SK-N-SH (cell line): ENCODE measurements at regions not wholly inside any gene's neighbourhood (a gene's known extent, or its start where the extent isn't known, plus 50 kb on each side); places are given as distances from the start of the nearest gene placed in this dataset.

Experiments used
- CTCF ChIA-PET: fragments of 300-600, 350-600 bp; formaldehyde crosslinking; extraction: SDS; loops from one replicate; lab custom pipeline; 2021; lab: Yijun Ruan, JAX
- POLR2A ChIA-PET: fragments of 350-600 bp; sonication (Branson Sonifier 250); formaldehyde crosslinking; extraction: SDS; loops from one replicate; lab custom pipeline; 2020; ENCODE audit warnings: antibody characterized with exemption, inconsistent platforms; lab: Yijun Ruan, JAX
- DNase-seq: peaks from one replicate; pipeline ENCODE4 v3.0.0; 2012
- H2AFZ ChIP-seq: fragments of 200-600 bp; sonication (generic); 2 replicates; pipeline ENCODE4 v1.8.1; 2016; ENCODE audit warnings: antibody characterized with exemption, mild to moderate bottlenecking, low read depth
- H3F3A ChIP-seq: fragments of 200-600 bp; sonication (generic); replicated peaks from 2 replicates; pipeline ENCODE3; 2016; ENCODE audit warnings: antibody characterized with exemption, mild to moderate bottlenecking; ENCODE audit not compliant: insufficient read depth
- H3K27ac ChIP-seq, 2 experiments: fragments of 200-500 bp in 1 of 2; fragments of 200-600 bp in 1 of 2; sonication (Bioruptor generic) in 1 of 2; sonication (generic), shearing (Covaris generic) in 1 of 2; 2 replicates each; pipeline versions ENCODE4 v1.5.1 to v1.6.1; 2014 to 2016; ENCODE audit warnings: low read depth in 2 of 2, inconsistent platforms in 1 of 2, low read length in 1 of 2, mild to moderate bottlenecking in 1 of 2, mixed read lengths in 1 of 2
- H3K27me3 ChIP-seq: fragments of 200-600 bp; sonication (generic), shearing (Covaris generic); 2 replicates; pipeline ENCODE4 v1.6.1; 2016; ENCODE audit warnings: mixed run types; ENCODE audit not compliant: insufficient read depth
- H3K36me3 ChIP-seq, 2 experiments: fragments of 200-500 bp in 1 of 2; fragments of 200-600 bp in 1 of 2; sonication (Bioruptor generic) in 1 of 2; sonication (generic) in 1 of 2; replicated peaks in 1 of 2; 2 replicates each; pipeline versions ENCODE3 to v1.5.1; 2014 to 2016; ENCODE audit warnings: low read length in 1 of 2, mild to moderate bottlenecking in 1 of 2; ENCODE audit not compliant: insufficient read depth in 2 of 2, control insufficient read depth in 1 of 2
- H3K4me1 ChIP-seq, 2 experiments: fragments of 200-500 bp in 1 of 2; fragments of 200-600 bp in 1 of 2; sonication (Bioruptor generic) in 1 of 2; sonication (generic), shearing (Covaris generic) in 1 of 2; 2 replicates each; pipeline versions ENCODE4 v1.5.1 to v1.6.1; 2014 to 2016; ENCODE audit warnings: low read depth in 1 of 2, low read length in 1 of 2, mixed run types in 1 of 2; ENCODE audit not compliant: insufficient read depth in 2 of 2, control insufficient read depth in 1 of 2
- H3K4me2 ChIP-seq: fragments of 200-600 bp; sonication (generic), shearing (Covaris generic); 2 replicates; pipeline ENCODE4 v1.6.1; 2017; ENCODE audit warnings: mixed run types
- H3K4me3 ChIP-seq, 2 experiments: fragments of 200-500 bp in 1 of 2; fragments of 200-600 bp in 1 of 2; sonication (Bioruptor generic) in 1 of 2; sonication (generic), shearing (Covaris generic) in 1 of 2; 2 replicates each; pipeline versions ENCODE4 v1.5.1 to v1.8.1; 2014 to 2016; ENCODE audit warnings: low read depth in 2 of 2, inconsistent platforms in 1 of 2, low read length in 1 of 2, mild to moderate bottlenecking in 1 of 2, mixed read lengths in 1 of 2, moderate library complexity in 1 of 2
- H3K79me2 ChIP-seq: fragments of 200-600 bp; sonication (generic); 2 replicates; pipeline ENCODE4 v1.8.1; 2017; ENCODE audit warnings: mild to moderate bottlenecking; ENCODE audit not compliant: insufficient read depth
- H3K9ac ChIP-seq: fragments of 200-600 bp; sonication (generic); 2 replicates; pipeline ENCODE4 v1.6.1; 2017; ENCODE audit warnings: mixed run types
- H3K9me2 ChIP-seq: fragments of 200-600 bp; sonication (generic); 2 replicates; pipeline ENCODE4 v1.6.1; 2017; ENCODE audit warnings: mixed run types
- H3K9me3 ChIP-seq: fragments of 200-600 bp; sonication (generic); 2 replicates; pipeline ENCODE4 v1.6.1; 2017; ENCODE audit warnings: mixed run types, mild to moderate bottlenecking, moderate library complexity
- H4K20me1 ChIP-seq: fragments of 200-600 bp; sonication (generic); 2 replicates; pipeline ENCODE4 v1.6.1; 2017; ENCODE audit warnings: mild to moderate bottlenecking, mixed run types; ENCODE audit not compliant: insufficient read depth
- CHD2 ChIP-seq: fragments of 150-350 bp; IDR thresholded peaks from 2 replicates; pipeline ENCODE4 v1.6.1; 2018; ENCODE audit warnings: low read length; ENCODE audit not compliant: partially characterized antibody
- EP300 ChIP-seq, 2 experiments: IDR thresholded peaks; 2 replicates each; pipeline versions ENCODE4 v1.4.0 to v1.6.1; 2012; ENCODE audit warnings: borderline replicate concordance in 1 of 2, low read depth in 1 of 2, low read length in 1 of 2
- EZH2phosphoT487 ChIP-seq: fragments of 200-600 bp; sonication (generic); IDR thresholded peaks from 2 replicates; pipeline ENCODE4 v1.6.1; 2017; ENCODE audit warnings: low read depth, mixed run types, mild to moderate bottlenecking, antibody characterized with exemption, moderate library complexity, borderline replicate concordance
- FOSL2 ChIP-seq: IDR thresholded peaks from 2 replicates; pipeline ENCODE4 v1.4.0; 2012; ENCODE audit warnings: low read depth, mild to moderate bottlenecking, moderate library complexity, borderline replicate concordance
- FOXJ3 ChIP-seq: sonication (generic); formaldehyde crosslinking; IDR thresholded peaks from 2 replicates; pipeline ENCODE4 v1.5.1; 2020; ENCODE audit warnings: mild to moderate bottlenecking, missing genetic modification reagents
- FOXM1 ChIP-seq: IDR thresholded peaks from 2 replicates; pipeline ENCODE4 v1.4.0; 2012; ENCODE audit warnings: low read depth, mild to moderate bottlenecking
- GABPA ChIP-seq: IDR thresholded peaks from 2 replicates; pipeline ENCODE4 v1.4.0; 2012; ENCODE audit warnings: low read depth, mild to moderate bottlenecking
- MXI1 ChIP-seq: IDR thresholded peaks from 2 replicates; pipeline ENCODE4 v1.6.1; 2012; ENCODE audit warnings: mild to moderate bottlenecking, low read depth, low read length, improper control_type of control experiment
- NRF1 ChIP-seq: IDR thresholded peaks from 2 replicates; pipeline ENCODE4 v1.6.1; 2012; ENCODE audit warnings: low read depth, mild to moderate bottlenecking, low read length
- POLR2AphosphoS5 ChIP-seq: IDR thresholded peaks from 2 replicates; pipeline ENCODE4 v1.6.1; 2012; ENCODE audit warnings: low read depth, low read length
- RAD21 ChIP-seq: IDR thresholded peaks from 2 replicates; pipeline ENCODE4 v1.6.1; 2012; ENCODE audit warnings: mild to moderate bottlenecking, low read length
- RFX5 ChIP-seq: IDR thresholded peaks from 2 replicates; pipeline ENCODE4 v1.6.1; 2012; ENCODE audit warnings: mild to moderate bottlenecking, improper control_type of control experiment, low read length
- SIN3A ChIP-seq: IDR thresholded peaks from 2 replicates; pipeline ENCODE4 v1.6.1; 2012; ENCODE audit warnings: low read depth, mild to moderate bottlenecking, low read length, moderate library complexity, borderline replicate concordance
- SMC3 ChIP-seq: IDR thresholded peaks from 2 replicates; pipeline ENCODE4 v1.6.1; 2012; ENCODE audit warnings: low read depth, low read length, improper control_type of control experiment
- TAF1 ChIP-seq: IDR thresholded peaks from 2 replicates; pipeline ENCODE4 v1.6.1; 2012; ENCODE audit warnings: low read depth, mild to moderate bottlenecking, low read length, moderate library complexity, borderline replicate concordance
- TEAD4 ChIP-seq: IDR thresholded peaks from 2 replicates; pipeline ENCODE4 v1.4.0; 2012; ENCODE audit warnings: mild to moderate bottlenecking, borderline replicate concordance; ENCODE audit not compliant: insufficient read depth
- USF2 ChIP-seq: fragments of 150-350 bp; IDR thresholded peaks from 2 replicates; pipeline ENCODE4 v1.6.1; 2017; ENCODE audit warnings: antibody characterized with exemption, low read length, low read depth, borderline replicate concordance
- WGBS: methylation state at CpG from one replicate; pipeline ENCODE4 v1.1.6; 2017; ENCODE audit warnings: low lambda C conversion rate; 5-methylcytosine and 5-hydroxymethylcytosine counted together
- TF ChIP-seq, protein P1 (sequence below): fragments of 150-350 bp; IDR thresholded peaks from 2 replicates; pipeline ENCODE4 v1.6.1; 2016; ENCODE audit warnings: mild to moderate bottlenecking, low read depth, low read length
- TF ChIP-seq, protein P2 (sequence below): IDR thresholded peaks from 2 replicates; pipeline ENCODE4 v1.6.1; 2012; ENCODE audit warnings: mild to moderate bottlenecking, low read depth, low read length, moderate library complexity
- TF ChIP-seq, protein P3 (sequence below): IDR thresholded peaks from 2 replicates; pipeline ENCODE4 v1.4.0; 2012; ENCODE audit warnings: low read depth, borderline replicate concordance

DNA sequence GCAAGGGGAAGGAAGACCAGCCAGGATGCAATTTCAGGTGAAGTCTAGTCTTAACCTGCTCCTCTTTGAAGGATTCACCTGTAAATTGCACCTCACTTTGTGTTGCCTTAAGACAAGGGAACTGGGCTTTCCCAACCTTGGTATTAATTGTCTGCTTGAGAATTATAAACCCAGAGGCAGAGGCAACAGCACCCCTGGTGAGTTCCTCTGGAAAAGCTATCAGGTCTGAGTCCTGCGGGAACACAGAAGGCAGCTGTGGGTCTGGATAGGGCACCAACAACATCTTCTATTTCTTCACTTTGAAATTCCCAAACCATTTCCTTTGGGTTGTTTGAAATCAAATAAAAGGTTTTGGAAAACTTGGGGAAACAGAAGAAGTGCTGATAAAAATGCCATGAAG, 109.2 kb upstream of the NPY2R start:
- CTCF ChIA-PET: interaction anchor here (0.7 to 0.9 kb wide), 2 partner anchors 61 to 366 kb away, joined by 3 read pairs; no protein-coding TSS in a partner anchor
- DNase-seq: no peak

GRCh38 chr4:155106629-155107028, 101.8 kb upstream of the NPY2R start:
- Histone ChIP-seq H3K9ac (no peak overlapping the region), H3K4me2 (no peak overlapping the region), H3K4me3 (no peak overlapping the region), H3F3A (no peaks in the 10 kb centered on the region), H3K79me2 (no peaks in the 10 kb centered on the region), H3K27ac (no peak overlapping the region), H3K27me3 (no peaks in the 10 kb centered on the region), H2AFZ (no peak overlapping the region), H3K9me2 (no peaks in the 10 kb centered on the region), H4K20me1 (no peaks in the 10 kb centered on the region), H3K36me3 (no peaks in the 10 kb centered on the region), H3K9me3 (no peaks in the 10 kb centered on the region), H3K4me1 (no peaks in the 10 kb centered on the region)
- ChIA-PET CTCF (no interaction called here), POLR2A (no interaction called here)
- WGBS: 8% methylated on average over 1 of the region's 1 CpG
- no peak for DNase-seq
- TF ChIP-seq FOXM1: no peak
- no peak for TF ChIP-seq EZH2phosphoT487
- no peak for TF ChIP-seq POLR2AphosphoS5
- no peak for TF ChIP-seq EP300 (IDR thresholded peaks at IDR 0.05; ENCODE audit: borderline replicate concordance in 1 of 2, low read depth in 1 of 2, low read length in 1 of 2)
- no peak for TF ChIP-seq CHD2
- TF ChIP-seq, protein P1, sequence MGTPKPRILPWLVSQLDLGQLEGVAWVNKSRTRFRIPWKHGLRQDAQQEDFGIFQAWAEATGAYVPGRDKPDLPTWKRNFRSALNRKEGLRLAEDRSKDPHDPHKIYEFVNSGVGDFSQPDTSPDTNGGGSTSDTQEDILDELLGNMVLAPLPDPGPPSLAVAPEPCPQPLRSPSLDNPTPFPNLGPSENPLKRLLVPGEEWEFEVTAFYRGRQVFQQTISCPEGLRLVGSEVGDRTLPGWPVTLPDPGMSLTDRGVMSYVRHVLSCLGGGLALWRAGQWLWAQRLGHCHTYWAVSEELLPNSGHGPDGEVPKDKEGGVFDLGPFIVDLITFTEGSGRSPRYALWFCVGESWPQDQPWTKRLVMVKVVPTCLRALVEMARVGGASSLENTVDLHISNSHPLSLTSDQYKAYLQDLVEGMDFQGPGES: no peak
- no peak for TF ChIP-seq FOXJ3
- TF ChIP-seq, protein P2, sequence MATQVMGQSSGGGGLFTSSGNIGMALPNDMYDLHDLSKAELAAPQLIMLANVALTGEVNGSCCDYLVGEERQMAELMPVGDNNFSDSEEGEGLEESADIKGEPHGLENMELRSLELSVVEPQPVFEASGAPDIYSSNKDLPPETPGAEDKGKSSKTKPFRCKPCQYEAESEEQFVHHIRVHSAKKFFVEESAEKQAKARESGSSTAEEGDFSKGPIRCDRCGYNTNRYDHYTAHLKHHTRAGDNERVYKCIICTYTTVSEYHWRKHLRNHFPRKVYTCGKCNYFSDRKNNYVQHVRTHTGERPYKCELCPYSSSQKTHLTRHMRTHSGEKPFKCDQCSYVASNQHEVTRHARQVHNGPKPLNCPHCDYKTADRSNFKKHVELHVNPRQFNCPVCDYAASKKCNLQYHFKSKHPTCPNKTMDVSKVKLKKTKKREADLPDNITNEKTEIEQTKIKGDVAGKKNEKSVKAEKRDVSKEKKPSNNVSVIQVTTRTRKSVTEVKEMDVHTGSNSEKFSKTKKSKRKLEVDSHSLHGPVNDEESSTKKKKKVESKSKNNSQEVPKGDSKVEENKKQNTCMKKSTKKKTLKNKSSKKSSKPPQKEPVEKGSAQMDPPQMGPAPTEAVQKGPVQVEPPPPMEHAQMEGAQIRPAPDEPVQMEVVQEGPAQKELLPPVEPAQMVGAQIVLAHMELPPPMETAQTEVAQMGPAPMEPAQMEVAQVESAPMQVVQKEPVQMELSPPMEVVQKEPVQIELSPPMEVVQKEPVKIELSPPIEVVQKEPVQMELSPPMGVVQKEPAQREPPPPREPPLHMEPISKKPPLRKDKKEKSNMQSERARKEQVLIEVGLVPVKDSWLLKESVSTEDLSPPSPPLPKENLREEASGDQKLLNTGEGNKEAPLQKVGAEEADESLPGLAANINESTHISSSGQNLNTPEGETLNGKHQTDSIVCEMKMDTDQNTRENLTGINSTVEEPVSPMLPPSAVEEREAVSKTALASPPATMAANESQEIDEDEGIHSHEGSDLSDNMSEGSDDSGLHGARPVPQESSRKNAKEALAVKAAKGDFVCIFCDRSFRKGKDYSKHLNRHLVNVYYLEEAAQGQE: no peak
- TF ChIP-seq TAF1: no peak
- TF ChIP-seq FOSL2: no peak
- TF ChIP-seq, protein P3, sequence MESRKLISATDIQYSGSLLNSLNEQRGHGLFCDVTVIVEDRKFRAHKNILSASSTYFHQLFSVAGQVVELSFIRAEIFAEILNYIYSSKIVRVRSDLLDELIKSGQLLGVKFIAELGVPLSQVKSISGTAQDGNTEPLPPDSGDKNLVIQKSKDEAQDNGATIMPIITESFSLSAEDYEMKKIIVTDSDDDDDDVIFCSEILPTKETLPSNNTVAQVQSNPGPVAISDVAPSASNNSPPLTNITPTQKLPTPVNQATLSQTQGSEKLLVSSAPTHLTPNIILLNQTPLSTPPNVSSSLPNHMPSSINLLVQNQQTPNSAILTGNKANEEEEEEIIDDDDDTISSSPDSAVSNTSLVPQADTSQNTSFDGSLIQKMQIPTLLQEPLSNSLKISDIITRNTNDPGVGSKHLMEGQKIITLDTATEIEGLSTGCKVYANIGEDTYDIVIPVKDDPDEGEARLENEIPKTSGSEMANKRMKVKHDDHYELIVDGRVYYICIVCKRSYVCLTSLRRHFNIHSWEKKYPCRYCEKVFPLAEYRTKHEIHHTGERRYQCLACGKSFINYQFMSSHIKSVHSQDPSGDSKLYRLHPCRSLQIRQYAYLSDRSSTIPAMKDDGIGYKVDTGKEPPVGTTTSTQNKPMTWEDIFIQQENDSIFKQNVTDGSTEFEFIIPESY: no peak
- TF ChIP-seq SMC3: no peak
- no peak for TF ChIP-seq NRF1
- no peak for TF ChIP-seq RAD21
- no peak for TF ChIP-seq MXI1
- no peak for TF ChIP-seq SIN3A
- no peak for TF ChIP-seq TEAD4
- no peak for TF ChIP-seq GABPA

More for the DNA sequence above, 109.2 kb upstream of the NPY2R start:
- 90% methylated on average over 1 of the region's 1 CpG for WGBS
- no peaks in the 10 kb centered on the region for H3K79me2 ChIP-seq
- H4K20me1 ChIP-seq: no peaks in the 10 kb centered on the region
- no peak for TF ChIP-seq RFX5
- TF ChIP-seq NRF1: no peak
- no peak for TF ChIP-seq POLR2AphosphoS5
- TF ChIP-seq USF2: no peak
- TF ChIP-seq, all 33 proteins: peak for 0
- Histone ChIP-seq H3K4me2 (no peak overlapping the region), H2AFZ (no peak overlapping the region), H3K4me3 (no peak overlapping the region), H3K27ac (no peak overlapping the region), H3F3A (no peaks in the 10 kb centered on the region), H3K9me2 (no peaks in the 10 kb centered on the region), H3K27me3 (no peaks in the 10 kb centered on the region), H3K36me3 (no peaks in the 10 kb centered on the region), H3K4me1 (no peaks in the 10 kb centered on the region; a peak in 1 of 4 replicates), H3K9ac (no peak overlapping the region), H3K9me3 (no peaks in the 10 kb centered on the region)
- POLR2A ChIA-PET: no interaction called here
